ENCODE measurements at regions not wholly inside any gene's neighbourhood (a gene's known extent, or its start where the extent isn't known, plus 50 kb on each side); places are given as distances from the start of the nearest gene placed in this dataset.

GRCh38 chr12:25838007-25838406, 120.5 kb upstream of the RASSF8 start:
- no peak for DNase-seq (ENCODE audit: low read depth in 4 of 6, low spot score in 6 of 6)
- H3K4me1 ChIP-seq (ENCODE audit: control insufficient read depth, insufficient read depth, low read length) = no peaks in the 10 kb centered on the region
- H3K36me3 ChIP-seq (ENCODE audit: control insufficient read depth, insufficient read depth, low read length) = no peaks in the 10 kb centered on the region
- no peak overlapping the region for H3K27ac ChIP-seq (ENCODE audit: low read depth, low read length)
- WGBS (ENCODE audit: insufficient coverage) = no CpG with 5 or more reads among the region's 3 CpGs
- H3K27me3 ChIP-seq (ENCODE audit: control insufficient read depth, insufficient read depth, low read length) = no peaks in the 10 kb centered on the region
- H3K4me3 ChIP-seq (ENCODE audit: low read depth, low read length) = no peak overlapping the region
- H3K9me3 ChIP-seq (ENCODE audit: control insufficient read depth, insufficient read depth, low read length) = no peaks in the 10 kb centered on the region

- H3K9me3 ChIP-seq (ENCODE audit: control insufficient read depth, insufficient read depth, low read length) = no peaks in the 10 kb centered on the region
- H3K27ac ChIP-seq (ENCODE audit: low read depth, low read length) = no peak overlapping the region
- H3K4me1 ChIP-seq (ENCODE audit: control insufficient read depth, insufficient read depth, low read length) = no peaks in the 10 kb centered on the region
- no peak overlapping the region for H3K4me3 ChIP-seq (ENCODE audit: low read depth, low read length)
- H3K36me3 ChIP-seq (ENCODE audit: control insufficient read depth, insufficient read depth, low read length) = no peaks in the 10 kb centered on the region
- no peak for DNase-seq (ENCODE audit: low read depth in 4 of 6, low spot score in 6 of 6)
- H3K27me3 ChIP-seq (ENCODE audit: control insufficient read depth, insufficient read depth, low read length) = no peaks in the 10 kb centered on the region
- no CpG with 5 or more reads among the region's 2 CpGs for WGBS (ENCODE audit: insufficient coverage)
These were observed 119.0 kb upstream of the RASSF8 start for GRCh38 chr12:25839470-25839869.

- WGBS (ENCODE audit: insufficient coverage) = 79% methylated on average over 2 of the region's 10 CpGs
- Histone ChIP-seq H3K4me1 (ENCODE audit: control insufficient read depth, insufficient read depth, low read length) (no peaks in the 10 kb centered on the region), H3K36me3 (ENCODE audit: control insufficient read depth, insufficient read depth, low read length) (no peaks in the 10 kb centered on the region), H3K27ac (ENCODE audit: low read depth, low read length) (no peak overlapping the region), H3K27me3 (ENCODE audit: control insufficient read depth, insufficient read depth, low read length) (no peaks in the 10 kb centered on the region), H3K4me3 (ENCODE audit: low read depth, low read length) (no peak overlapping the region), H3K9me3 (ENCODE audit: control insufficient read depth, insufficient read depth, low read length) (no peaks in the 10 kb centered on the region)
- peak in 1 of 6 donors; percentile 37 for DNase-seq (ENCODE audit: low read depth in 4 of 6, low spot score in 6 of 6)
These were observed 117.6 kb upstream of the RASSF8 start for GRCh38 chr12:25840678-25841465.

GRCh38 chr12:25842254-25842653, 116.2 kb upstream of the RASSF8 start:
- no peaks in the 10 kb centered on the region for H3K27me3 ChIP-seq (ENCODE audit: control insufficient read depth, insufficient read depth, low read length)
- no peak for DNase-seq (ENCODE audit: low read depth in 4 of 6, low spot score in 6 of 6)
- no peak overlapping the region for H3K27ac ChIP-seq (ENCODE audit: low read depth, low read length)
- WGBS (ENCODE audit: insufficient coverage) = 76% methylated on average over 4 of the region's 5 CpGs
- H3K4me1 ChIP-seq (ENCODE audit: control insufficient read depth, insufficient read depth, low read length) = no peaks in the 10 kb centered on the region
- H3K36me3 ChIP-seq (ENCODE audit: control insufficient read depth, insufficient read depth, low read length) = no peaks in the 10 kb centered on the region
- no peak overlapping the region for H3K4me3 ChIP-seq (ENCODE audit: low read depth, low read length)
- no peaks in the 10 kb centered on the region for H3K9me3 ChIP-seq (ENCODE audit: control insufficient read depth, insufficient read depth, low read length)

GRCh38 chr12:25843976-25844375, 114.5 kb upstream of the RASSF8 start:
- Histone ChIP-seq H3K36me3 (ENCODE audit: control insufficient read depth, insufficient read depth, low read length) (no peaks in the 10 kb centered on the region), H3K27ac (ENCODE audit: low read depth, low read length) (no peak overlapping the region), H3K9me3 (ENCODE audit: control insufficient read depth, insufficient read depth, low read length) (no peaks in the 10 kb centered on the region), H3K27me3 (ENCODE audit: control insufficient read depth, insufficient read depth, low read length) (no peaks in the 10 kb centered on the region), H3K4me3 (ENCODE audit: low read depth, low read length) (no peak overlapping the region), H3K4me1 (ENCODE audit: control insufficient read depth, insufficient read depth, low read length) (no peaks in the 10 kb centered on the region)
- no peak for DNase-seq (ENCODE audit: low read depth in 4 of 6, low spot score in 6 of 6)
- WGBS (ENCODE audit: insufficient coverage) = no CpG with 5 or more reads among the region's 2 CpGs

- Histone ChIP-seq H3K9me3 (ENCODE audit: control insufficient read depth, insufficient read depth, low read length) (no peaks in the 10 kb centered on the region), H3K27me3 (ENCODE audit: control insufficient read depth, insufficient read depth, low read length) (no peaks in the 10 kb centered on the region), H3K27ac (ENCODE audit: low read depth, low read length) (no peak overlapping the region), H3K36me3 (ENCODE audit: control insufficient read depth, insufficient read depth, low read length) (no peaks in the 10 kb centered on the region), H3K4me1 (ENCODE audit: control insufficient read depth, insufficient read depth, low read length) (no peaks in the 10 kb centered on the region), H3K4me3 (ENCODE audit: low read depth, low read length) (no peak overlapping the region)
- DNase-seq (ENCODE audit: low read depth in 4 of 6, low spot score in 6 of 6) = no peak
- WGBS (ENCODE audit: insufficient coverage) = no CpG with 5 or more reads among the region's 3 CpGs
These were observed 113.1 kb upstream of the RASSF8 start for GRCh38 chr12:25845415-25845814.

GRCh38 chr12:25852792-25853191, 105.7 kb upstream of the RASSF8 start:
- H3K9me3 ChIP-seq (ENCODE audit: control insufficient read depth, insufficient read depth, low read length) = no peaks in the 10 kb centered on the region
- H3K4me1 ChIP-seq (ENCODE audit: control insufficient read depth, insufficient read depth, low read length) = no peaks in the 10 kb centered on the region
- no peak overlapping the region for H3K27ac ChIP-seq (ENCODE audit: low read depth, low read length)
- no peak for DNase-seq (ENCODE audit: low read depth in 4 of 6, low spot score in 6 of 6)
- no peaks in the 10 kb centered on the region for H3K27me3 ChIP-seq (ENCODE audit: control insufficient read depth, insufficient read depth, low read length)
- H3K4me3 ChIP-seq (ENCODE audit: low read depth, low read length) = no peak overlapping the region
- H3K36me3 ChIP-seq (ENCODE audit: control insufficient read depth, insufficient read depth, low read length) = no peaks in the 10 kb centered on the region

- no peaks in the 10 kb centered on the region for H3K27me3 ChIP-seq (ENCODE audit: control insufficient read depth, insufficient read depth, low read length)
- H3K4me1 ChIP-seq (ENCODE audit: control insufficient read depth, insufficient read depth, low read length) = no peaks in the 10 kb centered on the region
- WGBS (ENCODE audit: insufficient coverage) = 93% methylated on average over 1 of the region's 4 CpGs
- no peak overlapping the region for H3K27ac ChIP-seq (ENCODE audit: low read depth, low read length)
- H3K4me3 ChIP-seq (ENCODE audit: low read depth, low read length) = no peak overlapping the region
- H3K36me3 ChIP-seq (ENCODE audit: control insufficient read depth, insufficient read depth, low read length) = no peaks in the 10 kb centered on the region
- H3K9me3 ChIP-seq (ENCODE audit: control insufficient read depth, insufficient read depth, low read length) = no peaks in the 10 kb centered on the region
- no peak for DNase-seq (ENCODE audit: low read depth in 4 of 6, low spot score in 6 of 6)
These were observed 105.0 kb upstream of the RASSF8 start for GRCh38 chr12:25853316-25854095.

GRCh38 chr12:25854991-25855390, 103.5 kb upstream of the RASSF8 start:
- 100% methylated on average over 3 of the region's 7 CpGs for WGBS (ENCODE audit: insufficient coverage)
- no peak for DNase-seq (ENCODE audit: low read depth in 4 of 6, low spot score in 6 of 6)
- Histone ChIP-seq H3K9me3 (ENCODE audit: control insufficient read depth, insufficient read depth, low read length) (no peaks in the 10 kb centered on the region), H3K4me3 (ENCODE audit: low read depth, low read length) (no peak overlapping the region), H3K27me3 (ENCODE audit: control insufficient read depth, insufficient read depth, low read length) (no peaks in the 10 kb centered on the region), H3K4me1 (ENCODE audit: control insufficient read depth, insufficient read depth, low read length) (no peaks in the 10 kb centered on the region), H3K36me3 (ENCODE audit: control insufficient read depth, insufficient read depth, low read length) (no peaks in the 10 kb centered on the region), H3K27ac (ENCODE audit: low read depth, low read length) (no peak overlapping the region)

- Histone ChIP-seq H3K27ac (ENCODE audit: low read depth, low read length) (no peak overlapping the region), H3K4me1 (ENCODE audit: control insufficient read depth, insufficient read depth, low read length) (no peaks in the 10 kb centered on the region), H3K27me3 (ENCODE audit: control insufficient read depth, insufficient read depth, low read length) (no peaks in the 10 kb centered on the region), H3K4me3 (ENCODE audit: low read depth, low read length) (no peak overlapping the region), H3K9me3 (ENCODE audit: control insufficient read depth, insufficient read depth, low read length) (no peaks in the 10 kb centered on the region), H3K36me3 (ENCODE audit: control insufficient read depth, insufficient read depth, low read length) (no peaks in the 10 kb centered on the region)
- 78% methylated on average over 1 of the region's 3 CpGs for WGBS (ENCODE audit: insufficient coverage)
- no peak for DNase-seq (ENCODE audit: low read depth in 4 of 6, low spot score in 6 of 6)
These were observed 102.8 kb upstream of the RASSF8 start for GRCh38 chr12:25855716-25856115.
